ENCODE measurements at regions not wholly inside any gene's neighbourhood (a gene's known extent, or its start where the extent isn't known, plus 50 kb on each side); places are given as distances from the start of the nearest gene placed in this dataset.

- H3K4me1 ChIP-seq (replicated peaks): no peaks in the 10 kb centered on the region
- no peak overlapping the region for H3K4me3 ChIP-seq
- no peaks in the 10 kb centered on the region for H3K9me3 ChIP-seq
- H3K27me3 ChIP-seq (replicated peaks; ENCODE audit: insufficient read depth): no peaks in the 10 kb centered on the region
- WGBS: 75% methylated on average over 3 of the region's 3 CpGs
- TF ChIP-seq CTCF (IDR thresholded peaks at IDR 0.05) (no peak), POLR2AphosphoS5 (IDR thresholded peaks at IDR 0.05) (no peak), POLR2A (IDR thresholded peaks at IDR 0.05) (no peak)
- intact Hi-C loops (cut with DNase I): no loop called here
- no peak for DNase-seq (ENCODE audit: low spot score)
- no peaks in the 10 kb centered on the region for H3K36me3 ChIP-seq
- no peak overlapping the region for H3K27ac ChIP-seq
These were observed 372.1 kb upstream of the CCDC196 start for GRCh38 chr14:66114071-66114470.

GRCh38 chr14:66115740-66116502 lies 370.2 kb upstream of the CCDC196 start:
- intact Hi-C loops (cut with DNase I): no loop called here
- Histone ChIP-seq H3K4me1 (replicated peaks) (no peaks in the 10 kb centered on the region), H3K9me3 (no peaks in the 10 kb centered on the region), H3K4me3 (no peak overlapping the region), H3K36me3 (no peaks in the 10 kb centered on the region), H3K27ac (no peak overlapping the region), H3K27me3 (replicated peaks; ENCODE audit: insufficient read depth) (no peaks in the 10 kb centered on the region)
- 95% methylated on average over 8 of the region's 8 CpGs for WGBS
- no peak for TF ChIP-seq POLR2A (IDR thresholded peaks at IDR 0.05)
- TF ChIP-seq POLR2AphosphoS5 (IDR thresholded peaks at IDR 0.05): no peak
- TF ChIP-seq CTCF (IDR thresholded peaks at IDR 0.05): no peak
- no peak for DNase-seq (ENCODE audit: low spot score)

- H3K27ac ChIP-seq: no peak overlapping the region
- DNase-seq (ENCODE audit: low spot score): no peak
- H3K36me3 ChIP-seq: no peaks in the 10 kb centered on the region
- no peaks in the 10 kb centered on the region for H3K9me3 ChIP-seq
- intact Hi-C loops (cut with DNase I): no loop called here
- no peaks in the 10 kb centered on the region for H3K27me3 ChIP-seq (replicated peaks; ENCODE audit: insufficient read depth)
- WGBS: 84% methylated on average over 4 of the region's 4 CpGs
- H3K4me3 ChIP-seq: no peak overlapping the region
- TF ChIP-seq POLR2AphosphoS5 (IDR thresholded peaks at IDR 0.05): no peak
- no peak for TF ChIP-seq CTCF (IDR thresholded peaks at IDR 0.05)
- TF ChIP-seq POLR2A (IDR thresholded peaks at IDR 0.05): no peak
- H3K4me1 ChIP-seq (replicated peaks): no peaks in the 10 kb centered on the region
These were observed 369.4 kb upstream of the CCDC196 start for GRCh38 chr14:66116732-66117131.

GRCh38 chr14:66117600-66117999 lies 368.6 kb upstream of the CCDC196 start:
- 47% methylated on average over 3 of the region's 3 CpGs for WGBS
- Histone ChIP-seq H3K4me1 (replicated peaks) (no peaks in the 10 kb centered on the region), H3K9me3 (no peaks in the 10 kb centered on the region), H3K27ac (no peak overlapping the region), H3K27me3 (replicated peaks; ENCODE audit: insufficient read depth) (no peaks in the 10 kb centered on the region), H3K4me3 (no peak overlapping the region), H3K36me3 (no peaks in the 10 kb centered on the region)
- no peak for DNase-seq (ENCODE audit: low spot score)
- TF ChIP-seq POLR2A (IDR thresholded peaks at IDR 0.05) (no peak), CTCF (IDR thresholded peaks at IDR 0.05) (no peak), POLR2AphosphoS5 (IDR thresholded peaks at IDR 0.05) (no peak)
- intact Hi-C loops (cut with DNase I): no loop called here

GRCh38 chr14:66119606-66120231 lies 366.5 kb upstream of the CCDC196 start:
- no peaks in the 10 kb centered on the region for H3K9me3 ChIP-seq
- H3K27me3 ChIP-seq (replicated peaks; ENCODE audit: insufficient read depth): no peaks in the 10 kb centered on the region
- TF ChIP-seq POLR2A (IDR thresholded peaks at IDR 0.05) (no peak), CTCF (IDR thresholded peaks at IDR 0.05) (no peak), POLR2AphosphoS5 (IDR thresholded peaks at IDR 0.05) (no peak)
- H3K27ac ChIP-seq: no peak overlapping the region
- intact Hi-C loops (cut with DNase I): no loop called here
- no peak for DNase-seq (ENCODE audit: low spot score)
- 87% methylated on average over 5 of the region's 5 CpGs for WGBS
- H3K36me3 ChIP-seq: no peaks in the 10 kb centered on the region
- H3K4me1 ChIP-seq (replicated peaks): no peaks in the 10 kb centered on the region
- H3K4me3 ChIP-seq: no peak overlapping the region
